Lower lobe of right lung (tissue), 2 donors: ENCODE measurements at regions not wholly inside any gene's neighbourhood (a gene's known extent, or its start where the extent isn't known, plus 50 kb on each side); places are given as distances from the start of the nearest gene placed in this dataset.

Experiments used
- ATAC-seq, 2 donors: fragments of 200-7000 bp; cut with Tn5 transposase; one replicate each; pipeline ENCODE4 v1.9.1; 2020 to 2022; ENCODE audit warnings: mild to moderate bottlenecking in 2 of 2, moderate library complexity in 2 of 2
- DNase-seq: peaks from one replicate; pipeline ENCODE4 v3.0.0-alpha.2; 2020
- H3K27ac ChIP-seq: fragments of 200-600 bp; one replicate; pipeline ENCODE4 v1.8.0; 2022
- H3K27me3 ChIP-seq: fragments of 200-600 bp; one replicate; pipeline ENCODE4 v1.8.0; 2022; ENCODE audit warnings: low read depth
- H3K36me3 ChIP-seq: fragments of 200-600 bp; one replicate; pipeline ENCODE4 v1.8.0; 2022; ENCODE audit warnings: mild to moderate bottlenecking
- H3K4me1 ChIP-seq: fragments of 200-600 bp; one replicate; pipeline ENCODE4 v1.8.0; 2022
- H3K4me3 ChIP-seq: fragments of 200-600 bp; one replicate; pipeline ENCODE4 v1.8.0; 2022; ENCODE audit warnings: mild to moderate bottlenecking
- H3K9me3 ChIP-seq: fragments of 200-600 bp; one replicate; pipeline ENCODE4 v1.8.0; 2022
- CTCF ChIP-seq: fragments of 200-600 bp; IDR thresholded peaks from one replicate; pipeline ENCODE4 v1.8.0; 2022; ENCODE audit warnings: antibody characterized with exemption, mild to moderate bottlenecking
- intact Hi-C: fragments of 100-400 bp; cut with DNase I; formaldehyde crosslinking; loops from one replicate; pipeline ENCODE4 v1.11.0; 2022
- donor health status: DM: no; HTN: yes; CAD: no; lungs with severe emphysema.

GRCh38 chr9:13053504-13053903 is 226.0 kb downstream of the MPDZ start:
- no peak for ATAC-seq
- Histone ChIP-seq H3K4me1 (no peaks in the 10 kb centered on the region), H3K27ac (no peak overlapping the region), H3K9me3 (no peaks in the 10 kb centered on the region), H3K4me3 (no peak overlapping the region), H3K36me3 (no peaks in the 10 kb centered on the region), H3K27me3 (no peaks in the 10 kb centered on the region)
- no peak for DNase-seq
- TF ChIP-seq CTCF: no peak
- intact Hi-C loops: no loop called here

GRCh38 chr9:13054389-13054788 is 225.1 kb downstream of the MPDZ start:
- no peaks in the 10 kb centered on the region for H3K4me1 ChIP-seq
- no peaks in the 10 kb centered on the region for H3K9me3 ChIP-seq
- H3K4me3 ChIP-seq: no peak overlapping the region
- DNase-seq (no peak), ATAC-seq (no peak)
- H3K27ac ChIP-seq: no peak overlapping the region
- no peaks in the 10 kb centered on the region for H3K36me3 ChIP-seq
- intact Hi-C loops: no loop called here
- no peak for TF ChIP-seq CTCF
- H3K27me3 ChIP-seq: no peaks in the 10 kb centered on the region
